ENCODE measurements at regions not wholly inside any gene's neighbourhood (a gene's known extent, or its start where the extent isn't known, plus 50 kb on each side); places are given as distances from the start of the nearest gene placed in this dataset.

DNA sequence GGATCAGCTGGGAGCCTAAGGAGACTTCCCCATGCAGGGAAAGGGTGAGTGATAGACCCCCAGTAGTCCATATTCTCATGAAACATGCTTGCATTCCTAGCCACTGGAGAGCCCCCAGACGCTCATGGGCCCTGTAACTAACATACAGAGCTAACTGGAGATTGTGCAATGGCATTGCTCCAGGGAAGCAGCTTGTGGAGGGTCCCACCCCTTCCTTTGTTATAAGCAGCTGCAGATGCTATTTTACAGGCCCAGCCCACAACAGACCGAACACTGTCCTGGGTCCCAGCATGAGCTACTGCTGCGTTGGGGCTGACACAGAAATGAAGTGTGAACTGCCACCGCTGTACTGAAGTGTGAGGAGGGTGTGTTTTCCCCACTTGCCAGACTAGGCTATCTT, 1465.7 kb upstream of the DIAPH2 start:
- H3K27ac ChIP-seq (ENCODE audit: low read depth, low read length) = no peak overlapping the region
- H3K4me1 ChIP-seq (ENCODE audit: control insufficient read depth, insufficient read depth, low read length, unreplicated experiment) = no peaks in the 10 kb centered on the region
- H3K27me3 ChIP-seq (ENCODE audit: insufficient read depth, low read length) = no peaks in the 10 kb centered on the region
- H3K79me2 ChIP-seq (ENCODE audit: control insufficient read depth, insufficient read depth, low read length, unreplicated experiment) = no peaks in the 10 kb centered on the region
- H3K36me3 ChIP-seq (ENCODE audit: insufficient read depth, low read length) = no peaks in the 10 kb centered on the region
- no peak overlapping the region for H2AFZ ChIP-seq (ENCODE audit: low read length, unreplicated experiment)
- H3K4me3 ChIP-seq (ENCODE audit: low read depth, low read length) = no peak overlapping the region

DNA sequence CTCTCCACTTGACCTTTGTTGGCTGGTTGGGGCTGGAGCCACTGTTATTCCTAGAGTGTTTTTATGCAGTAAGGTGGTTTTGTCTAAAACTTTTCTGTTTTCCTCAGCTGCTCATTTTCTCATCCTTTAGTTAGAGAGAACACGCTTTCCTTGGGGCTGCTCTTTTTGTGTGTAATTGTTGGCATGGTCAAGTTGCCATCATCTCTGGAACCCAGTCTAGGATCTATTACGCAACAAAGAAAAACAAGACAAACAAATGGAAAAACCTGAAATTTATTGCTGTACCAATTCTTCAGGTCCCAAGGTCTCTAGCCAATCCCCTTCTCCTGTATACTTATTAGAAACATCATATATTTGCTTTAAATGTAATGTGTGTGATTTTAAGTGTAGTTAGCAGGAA, 1436.3 kb upstream of the DIAPH2 start:
- Histone ChIP-seq H3K27ac (ENCODE audit: low read depth, low read length) (no peak overlapping the region), H3K36me3 (ENCODE audit: insufficient read depth, low read length) (no peaks in the 10 kb centered on the region), H3K27me3 (ENCODE audit: insufficient read depth, low read length) (no peaks in the 10 kb centered on the region), H3K79me2 (ENCODE audit: control insufficient read depth, insufficient read depth, low read length, unreplicated experiment) (no peaks in the 10 kb centered on the region), H2AFZ (ENCODE audit: low read length, unreplicated experiment) (no peak overlapping the region), H3K4me3 (ENCODE audit: low read depth, low read length) (no peak overlapping the region), H3K4me1 (ENCODE audit: control insufficient read depth, insufficient read depth, low read length, unreplicated experiment) (no peaks in the 10 kb centered on the region)

DNA sequence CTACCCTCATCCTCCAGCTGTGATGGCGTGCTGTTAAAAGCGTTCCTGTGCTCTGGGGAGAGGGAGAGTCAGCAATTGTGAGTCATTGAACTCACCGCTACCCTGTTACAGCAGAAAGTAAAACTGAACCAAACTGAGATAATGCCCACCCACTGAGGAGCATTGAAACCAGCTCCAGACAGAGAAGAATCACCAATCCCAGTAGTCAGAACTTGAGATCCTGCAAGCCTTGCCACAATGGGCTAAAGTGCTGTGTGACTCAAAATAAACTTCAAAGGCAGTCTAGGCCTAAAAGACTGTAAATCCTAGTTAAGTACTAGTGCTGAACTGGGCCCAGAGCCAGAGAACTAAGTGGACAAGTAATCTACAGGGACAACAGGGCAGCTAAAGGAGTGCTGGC, 1394.2 kb upstream of the DIAPH2 start:
- no peak overlapping the region for H3K4me3 ChIP-seq (ENCODE audit: low read depth, low read length)
- H2AFZ ChIP-seq (ENCODE audit: low read length, unreplicated experiment) = no peak overlapping the region
- no peaks in the 10 kb centered on the region for H3K36me3 ChIP-seq (ENCODE audit: insufficient read depth, low read length)
- H3K79me2 ChIP-seq (ENCODE audit: control insufficient read depth, insufficient read depth, low read length, unreplicated experiment) = no peaks in the 10 kb centered on the region
- no peak overlapping the region for H3K27ac ChIP-seq (ENCODE audit: low read depth, low read length)
- no peaks in the 10 kb centered on the region for H3K27me3 ChIP-seq (ENCODE audit: insufficient read depth, low read length)
- H3K4me1 ChIP-seq (ENCODE audit: control insufficient read depth, insufficient read depth, low read length, unreplicated experiment) = no peaks in the 10 kb centered on the region

DNA sequence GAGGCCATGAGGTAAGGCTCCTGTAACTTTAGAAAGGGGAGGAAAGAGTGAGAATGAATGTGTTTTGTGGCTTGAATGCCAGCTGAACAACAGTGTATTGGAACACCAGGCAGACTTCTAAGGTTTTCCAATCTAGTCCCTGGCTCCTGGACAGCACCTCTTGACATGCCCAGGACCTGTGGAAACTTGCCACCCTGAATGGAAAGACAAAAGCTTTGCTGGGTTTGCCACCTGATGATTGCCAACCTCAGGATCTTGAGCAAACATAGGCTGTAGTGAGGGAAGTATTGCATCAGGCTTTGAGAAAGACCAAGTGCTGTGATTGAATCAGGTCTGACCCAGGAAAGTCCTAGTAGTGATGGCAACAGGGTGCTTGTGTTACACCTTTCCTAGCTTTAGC, 1393.1 kb upstream of the DIAPH2 start:
- no peak overlapping the region for H3K4me3 ChIP-seq (ENCODE audit: low read depth, low read length)

DNA sequence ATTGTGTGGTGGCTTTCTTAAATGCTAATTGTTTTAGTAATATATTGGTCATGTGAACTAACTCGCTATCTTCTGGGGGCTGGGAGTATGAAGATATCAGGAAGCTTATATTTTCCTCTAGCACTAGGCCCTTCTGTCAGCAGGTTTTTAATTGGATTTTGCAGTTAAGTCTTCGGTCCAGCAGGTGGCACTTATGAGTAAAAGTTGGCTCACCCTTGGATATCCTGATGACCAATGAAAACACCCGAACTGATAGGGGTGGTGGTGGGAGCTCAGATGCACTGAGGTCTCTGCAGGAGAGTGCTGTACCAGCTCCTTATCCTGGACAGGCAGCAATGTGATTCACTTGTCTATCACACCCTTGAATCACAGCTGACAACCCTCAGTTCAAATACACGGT, 1365.8 kb upstream of the DIAPH2 start:
- H2AFZ ChIP-seq (ENCODE audit: low read length, unreplicated experiment) = no peak overlapping the region
- H3K27me3 ChIP-seq (ENCODE audit: insufficient read depth, low read length) = no peaks in the 10 kb centered on the region
- H3K36me3 ChIP-seq (ENCODE audit: insufficient read depth, low read length) = no peaks in the 10 kb centered on the region
- no peak overlapping the region for H3K27ac ChIP-seq (ENCODE audit: low read depth, low read length)
- H3K4me1 ChIP-seq (ENCODE audit: control insufficient read depth, insufficient read depth, low read length, unreplicated experiment) = no peaks in the 10 kb centered on the region
- H3K79me2 ChIP-seq (ENCODE audit: control insufficient read depth, insufficient read depth, low read length, unreplicated experiment) = no peaks in the 10 kb centered on the region
- no peak overlapping the region for H3K4me3 ChIP-seq (ENCODE audit: low read depth, low read length)

More for the DNA sequence above, 1393.1 kb upstream of the DIAPH2 start:
- H3K36me3 ChIP-seq (ENCODE audit: insufficient read depth, low read length) = no peaks in the 10 kb centered on the region
- H3K4me1 ChIP-seq (ENCODE audit: control insufficient read depth, insufficient read depth, low read length, unreplicated experiment) = no peaks in the 10 kb centered on the region
- H2AFZ ChIP-seq (ENCODE audit: low read length, unreplicated experiment) = no peak overlapping the region
- no peak overlapping the region for H3K27ac ChIP-seq (ENCODE audit: low read depth, low read length)
- H3K79me2 ChIP-seq (ENCODE audit: control insufficient read depth, insufficient read depth, low read length, unreplicated experiment) = no peaks in the 10 kb centered on the region
- H3K27me3 ChIP-seq (ENCODE audit: insufficient read depth, low read length) = no peaks in the 10 kb centered on the region

DNA sequence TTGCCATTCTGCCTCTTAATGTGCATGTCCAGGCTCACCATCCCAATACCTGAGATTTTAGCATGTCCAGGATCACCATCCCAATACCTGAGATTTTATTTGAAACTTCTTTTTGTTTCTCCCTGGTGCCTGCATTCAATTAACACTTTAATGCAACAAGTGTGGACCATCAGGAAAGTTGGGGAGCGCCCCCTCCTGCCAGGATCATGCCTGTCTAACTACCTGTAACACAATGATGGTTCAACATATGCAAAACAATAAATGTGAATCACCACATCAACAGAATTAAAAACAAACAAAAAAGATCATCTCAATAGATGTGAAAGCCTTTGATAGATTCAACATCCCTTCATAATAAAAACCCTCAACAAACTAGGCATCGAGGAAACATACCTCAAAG, 1359.5 kb upstream of the DIAPH2 start:
- Histone ChIP-seq H3K36me3 (ENCODE audit: insufficient read depth, low read length) (no peaks in the 10 kb centered on the region), H3K4me1 (ENCODE audit: control insufficient read depth, insufficient read depth, low read length, unreplicated experiment) (no peaks in the 10 kb centered on the region), H3K27me3 (ENCODE audit: insufficient read depth, low read length) (no peaks in the 10 kb centered on the region), H3K27ac (ENCODE audit: low read depth, low read length) (no peak overlapping the region), H2AFZ (ENCODE audit: low read length, unreplicated experiment) (no peak overlapping the region), H3K79me2 (ENCODE audit: control insufficient read depth, insufficient read depth, low read length, unreplicated experiment) (no peaks in the 10 kb centered on the region), H3K4me3 (ENCODE audit: low read depth, low read length) (no peak overlapping the region)

DNA sequence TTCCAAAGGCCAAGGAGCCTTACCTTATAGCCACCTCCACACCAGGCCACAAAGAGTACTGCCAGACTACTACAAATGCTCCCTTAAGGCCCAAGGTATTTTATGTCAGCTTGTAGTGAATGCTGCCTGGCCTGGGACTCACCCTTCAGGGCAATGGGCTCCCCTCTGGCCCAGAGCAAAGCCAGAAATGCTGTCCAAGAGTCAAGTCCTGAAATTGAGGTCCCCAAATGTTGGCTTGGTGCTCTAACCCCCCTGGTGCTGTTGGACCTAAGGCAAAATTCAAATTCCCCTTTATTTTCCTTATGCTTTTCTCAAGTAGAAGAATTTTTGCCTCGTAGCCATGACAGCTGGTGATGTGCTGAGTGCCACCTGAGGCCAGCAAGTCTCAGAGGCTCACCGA, 1354.3 kb upstream of the DIAPH2 start:
- no peaks in the 10 kb centered on the region for H3K36me3 ChIP-seq (ENCODE audit: insufficient read depth, low read length)
- no peak overlapping the region for H3K27ac ChIP-seq (ENCODE audit: low read depth, low read length)
- no peak overlapping the region for H2AFZ ChIP-seq (ENCODE audit: low read length, unreplicated experiment)
- H3K79me2 ChIP-seq (ENCODE audit: control insufficient read depth, insufficient read depth, low read length, unreplicated experiment) = no peaks in the 10 kb centered on the region
- no peaks in the 10 kb centered on the region for H3K27me3 ChIP-seq (ENCODE audit: insufficient read depth, low read length)
- H3K4me1 ChIP-seq (ENCODE audit: control insufficient read depth, insufficient read depth, low read length, unreplicated experiment) = no peaks in the 10 kb centered on the region
- no peak overlapping the region for H3K4me3 ChIP-seq (ENCODE audit: low read depth, low read length)

DNA sequence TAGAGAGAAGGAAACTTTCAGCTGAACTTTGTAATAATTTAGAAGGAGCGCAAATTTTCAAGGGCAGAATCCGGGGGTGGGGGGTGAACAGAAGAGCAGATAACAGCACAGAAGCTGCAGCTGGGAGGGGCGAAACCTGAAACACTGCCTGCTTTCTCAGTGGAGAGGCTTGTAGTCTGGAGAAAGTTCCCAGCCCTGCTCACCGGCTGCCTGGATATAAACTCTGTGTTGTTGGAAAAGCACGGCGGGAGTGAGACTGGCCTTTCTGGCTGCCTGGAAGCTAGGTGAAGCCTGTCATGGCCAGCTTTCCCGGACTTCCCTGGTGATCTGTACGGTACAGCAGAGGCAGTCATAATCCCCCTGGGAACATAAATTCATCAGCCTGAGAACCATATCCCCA, 1352.1 kb upstream of the DIAPH2 start:
- Histone ChIP-seq H2AFZ (ENCODE audit: low read length, unreplicated experiment) (no peak overlapping the region), H3K27me3 (ENCODE audit: insufficient read depth, low read length) (no peaks in the 10 kb centered on the region), H3K27ac (ENCODE audit: low read depth, low read length) (no peak overlapping the region), H3K4me3 (ENCODE audit: low read depth, low read length) (no peak overlapping the region), H3K79me2 (ENCODE audit: control insufficient read depth, insufficient read depth, low read length, unreplicated experiment) (no peaks in the 10 kb centered on the region), H3K4me1 (ENCODE audit: control insufficient read depth, insufficient read depth, low read length, unreplicated experiment) (no peaks in the 10 kb centered on the region), H3K36me3 (ENCODE audit: insufficient read depth, low read length) (no peaks in the 10 kb centered on the region)

DNA sequence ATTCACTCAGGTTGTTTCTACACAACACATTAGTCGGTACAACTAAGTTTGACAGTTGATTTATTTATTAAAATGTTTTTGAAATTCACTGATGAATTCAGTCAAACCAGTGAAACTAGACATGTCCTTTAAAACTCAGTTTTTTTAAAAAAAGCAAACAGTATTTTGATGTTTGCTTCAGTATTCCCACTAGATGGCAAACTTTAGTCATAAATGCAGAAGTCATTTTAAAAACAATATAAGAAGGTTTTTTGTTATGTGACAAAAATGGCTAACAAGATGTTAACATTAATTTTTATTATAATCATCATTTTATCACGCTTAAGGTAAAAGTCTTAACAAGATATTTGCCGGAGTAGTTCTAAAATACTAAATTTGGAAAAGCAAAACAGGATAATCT, 1337.8 kb upstream of the DIAPH2 start:
- Histone ChIP-seq H2AFZ (ENCODE audit: low read length, unreplicated experiment) (no peak overlapping the region), H3K27ac (ENCODE audit: low read depth, low read length) (no peak overlapping the region), H3K4me1 (ENCODE audit: control insufficient read depth, insufficient read depth, low read length, unreplicated experiment) (no peaks in the 10 kb centered on the region), H3K27me3 (ENCODE audit: insufficient read depth, low read length) (no peaks in the 10 kb centered on the region), H3K36me3 (ENCODE audit: insufficient read depth, low read length) (no peaks in the 10 kb centered on the region), H3K79me2 (ENCODE audit: control insufficient read depth, insufficient read depth, low read length, unreplicated experiment) (no peaks in the 10 kb centered on the region), H3K4me3 (ENCODE audit: low read depth, low read length) (no peak overlapping the region)

DNA sequence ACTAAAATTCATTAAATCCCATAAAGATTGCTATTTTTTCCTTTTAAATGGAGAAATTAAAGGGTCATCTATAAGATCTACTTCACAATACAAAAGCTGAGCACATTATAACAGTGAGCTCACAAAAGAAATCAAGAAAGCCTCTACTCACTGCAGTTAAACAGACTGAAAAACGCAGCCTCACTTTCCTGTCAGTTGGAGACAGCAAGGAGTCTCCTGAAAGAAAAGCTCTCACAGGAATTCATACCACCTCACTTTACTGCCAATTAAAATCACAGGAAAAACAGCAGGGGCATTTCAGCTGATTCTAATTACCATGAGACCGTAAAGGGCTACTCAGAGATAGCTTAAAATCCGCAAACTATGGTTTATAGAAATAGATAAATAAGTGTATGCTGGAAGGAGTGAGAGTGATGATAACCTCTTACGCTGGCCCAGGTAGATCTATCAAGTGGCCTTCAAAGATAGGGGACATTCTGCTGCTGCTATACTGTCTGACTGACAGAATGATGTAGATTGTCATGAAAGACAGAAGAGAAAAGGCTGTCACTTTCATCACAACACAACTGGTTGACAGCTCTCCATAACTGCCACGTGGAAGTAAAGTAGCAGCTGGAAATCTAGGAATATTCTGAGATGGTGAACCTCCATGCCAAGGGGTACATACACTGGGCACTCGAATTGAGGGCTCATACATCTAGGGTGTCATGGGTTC, 1333.7 kb upstream of the DIAPH2 start:
- Histone ChIP-seq H3K79me2 (ENCODE audit: control insufficient read depth, insufficient read depth, low read length, unreplicated experiment) (no peaks in the 10 kb centered on the region), H3K36me3 (ENCODE audit: insufficient read depth, low read length) (no peaks in the 10 kb centered on the region), H2AFZ (ENCODE audit: low read length, unreplicated experiment) (no peak overlapping the region), H3K27me3 (ENCODE audit: insufficient read depth, low read length) (no peaks in the 10 kb centered on the region), H3K27ac (ENCODE audit: low read depth, low read length) (no peak overlapping the region), H3K4me3 (ENCODE audit: low read depth, low read length) (no peak overlapping the region), H3K4me1 (ENCODE audit: control insufficient read depth, insufficient read depth, low read length, unreplicated experiment) (no peaks in the 10 kb centered on the region)

DNA sequence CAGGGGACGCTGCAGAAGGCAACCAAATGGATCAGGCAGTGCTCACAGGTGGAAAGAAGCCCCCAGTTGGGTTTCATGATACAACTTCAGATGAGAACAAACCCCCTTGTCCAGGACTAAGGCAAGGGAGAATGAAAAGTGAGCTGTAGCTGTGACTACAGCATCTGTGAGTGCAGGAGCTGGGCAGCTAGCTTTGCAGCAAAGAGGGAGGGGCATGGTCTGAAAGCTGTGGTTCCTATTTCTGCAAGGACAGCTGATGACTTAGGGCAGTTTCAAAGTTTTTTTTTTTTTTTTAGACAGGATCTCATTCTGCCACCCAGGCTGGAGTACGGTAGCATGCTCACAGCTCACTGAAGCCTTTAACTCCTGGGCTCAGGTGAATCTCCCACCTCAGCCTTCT, 1317.4 kb upstream of the DIAPH2 start:
- no peak overlapping the region for H2AFZ ChIP-seq (ENCODE audit: low read length, unreplicated experiment)
- no peaks in the 10 kb centered on the region for H3K4me1 ChIP-seq (ENCODE audit: control insufficient read depth, insufficient read depth, low read length, unreplicated experiment)
- no peaks in the 10 kb centered on the region for H3K36me3 ChIP-seq (ENCODE audit: insufficient read depth, low read length)
- no peaks in the 10 kb centered on the region for H3K79me2 ChIP-seq (ENCODE audit: control insufficient read depth, insufficient read depth, low read length, unreplicated experiment)
- H3K27me3 ChIP-seq (ENCODE audit: insufficient read depth, low read length) = no peaks in the 10 kb centered on the region
- H3K4me3 ChIP-seq (ENCODE audit: low read depth, low read length) = no peak overlapping the region
- H3K27ac ChIP-seq (ENCODE audit: low read depth, low read length) = no peak overlapping the region

All from ACC112 (cell line).